Suprapubic skin (tissue), 4 donors: ENCODE measurements at regions not wholly inside any gene's neighbourhood (a gene's known extent, or its start where the extent isn't known, plus 50 kb on each side); places are given as distances from the start of the nearest gene placed in this dataset.

Source experiments
- EP300 ChIP-seq: sonication (generic); formaldehyde crosslinking; IDR thresholded peaks from one replicate; pipeline ENCODE4 v1.6.1; 2017; ENCODE audit warnings: antibody characterized with exemption
- POLR2AphosphoS5 ChIP-seq, 3 donors: sonication (generic); formaldehyde crosslinking; IDR thresholded peaks; one replicate each; pipeline ENCODE4 v1.6.1; 2017; ENCODE audit warnings: antibody characterized with exemption in 3 of 3
- TF ChIP-seq, protein P1 (sequence below), 2 donors: fragments of 200-600 bp in 1 of 2; fragments of 450-650 bp in 1 of 2; sonication (generic) in 1 of 2; IDR thresholded peaks; one replicate each; pipeline ENCODE4 v1.5.1; 2016 to 2019; ENCODE audit warnings: antibody characterized with exemption in 2 of 2, mild to moderate bottlenecking in 1 of 2, moderate library complexity in 1 of 2

DNA sequence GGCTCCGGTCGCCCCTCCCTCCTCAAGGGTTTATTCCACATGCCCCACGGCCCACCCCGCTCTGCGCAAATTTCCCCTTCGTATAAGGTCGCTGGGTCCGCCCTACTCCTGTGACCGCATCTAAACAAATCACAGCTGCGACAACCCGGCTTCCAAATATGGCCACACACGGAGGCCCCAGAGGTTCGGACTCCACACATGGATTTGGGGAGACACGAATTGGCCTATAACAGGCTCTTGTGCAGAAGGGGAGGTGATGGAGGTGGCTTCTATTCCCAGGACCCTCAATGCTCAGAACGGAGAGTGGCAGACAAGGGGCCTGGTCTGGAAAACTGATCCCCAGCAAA lies 90.1 kb downstream of the FOXL3 start:
- TF ChIP-seq, protein P1, sequence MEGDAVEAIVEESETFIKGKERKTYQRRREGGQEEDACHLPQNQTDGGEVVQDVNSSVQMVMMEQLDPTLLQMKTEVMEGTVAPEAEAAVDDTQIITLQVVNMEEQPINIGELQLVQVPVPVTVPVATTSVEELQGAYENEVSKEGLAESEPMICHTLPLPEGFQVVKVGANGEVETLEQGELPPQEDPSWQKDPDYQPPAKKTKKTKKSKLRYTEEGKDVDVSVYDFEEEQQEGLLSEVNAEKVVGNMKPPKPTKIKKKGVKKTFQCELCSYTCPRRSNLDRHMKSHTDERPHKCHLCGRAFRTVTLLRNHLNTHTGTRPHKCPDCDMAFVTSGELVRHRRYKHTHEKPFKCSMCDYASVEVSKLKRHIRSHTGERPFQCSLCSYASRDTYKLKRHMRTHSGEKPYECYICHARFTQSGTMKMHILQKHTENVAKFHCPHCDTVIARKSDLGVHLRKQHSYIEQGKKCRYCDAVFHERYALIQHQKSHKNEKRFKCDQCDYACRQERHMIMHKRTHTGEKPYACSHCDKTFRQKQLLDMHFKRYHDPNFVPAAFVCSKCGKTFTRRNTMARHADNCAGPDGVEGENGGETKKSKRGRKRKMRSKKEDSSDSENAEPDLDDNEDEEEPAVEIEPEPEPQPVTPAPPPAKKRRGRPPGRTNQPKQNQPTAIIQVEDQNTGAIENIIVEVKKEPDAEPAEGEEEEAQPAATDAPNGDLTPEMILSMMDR (IDR thresholded peaks at IDR 0.05) = no peak
- TF ChIP-seq POLR2AphosphoS5 (IDR thresholded peaks at IDR 0.05) = no peak
- no peak for TF ChIP-seq EP300
